Hindlimb muscle (tissue), 1 donor: ENCODE measurements at regions not wholly inside any gene's neighbourhood (a gene's known extent, or its start where the extent isn't known, plus 50 kb on each side); places are given as distances from the start of the nearest gene placed in this dataset.
"Not testable (repeated sequence)": the region's sequence is repeated elsewhere in the genome, so short reads cannot be mapped to it uniquely, and the experiment has no call there.

Experiments
- DNase-seq: peaks from one replicate; pipeline ENCODE4 v3.0.0-alpha.2; 2013

DNA sequence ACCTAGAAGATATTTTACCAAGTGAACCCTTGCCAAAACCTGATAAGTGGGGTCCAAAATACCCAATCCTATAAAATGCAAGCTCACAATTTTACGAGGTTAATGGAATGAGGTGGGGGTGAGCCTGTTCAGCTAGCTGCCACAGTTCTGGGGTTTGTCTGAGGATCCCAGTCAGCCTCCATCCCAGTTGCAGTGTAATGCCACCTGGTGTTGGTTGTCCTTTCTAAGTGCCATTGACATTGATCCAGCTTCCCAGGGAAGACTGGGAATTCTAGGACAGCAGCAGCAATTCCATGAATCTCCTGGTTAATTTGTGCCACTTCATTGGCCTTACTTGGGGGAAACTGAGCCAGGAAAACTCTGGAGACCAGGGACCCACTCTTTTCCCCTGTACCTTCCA is 298.3 kb downstream of the RWDD3 start:
- DNase-seq = no peak

DNA sequence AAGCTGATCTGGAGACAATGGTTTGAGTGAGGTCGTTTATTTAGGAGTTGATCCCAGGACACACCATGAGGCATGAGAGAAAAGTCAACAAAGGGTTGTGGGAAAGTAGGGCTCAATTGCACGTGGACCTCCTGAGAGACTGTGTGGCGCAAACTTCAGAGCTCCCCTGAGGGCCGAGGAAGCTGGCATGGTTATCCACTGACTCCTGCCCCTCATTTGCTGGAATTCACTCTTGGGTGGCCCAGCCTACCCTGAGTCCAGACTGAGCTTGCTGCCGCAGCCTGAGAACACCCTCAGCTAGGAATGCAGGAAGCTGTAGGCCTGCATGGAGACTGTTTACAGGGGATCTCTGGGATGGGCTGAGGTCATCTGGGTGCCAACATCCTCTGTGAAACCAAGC is 301.0 kb downstream of the RWDD3 start:
- no peak for DNase-seq

DNA sequence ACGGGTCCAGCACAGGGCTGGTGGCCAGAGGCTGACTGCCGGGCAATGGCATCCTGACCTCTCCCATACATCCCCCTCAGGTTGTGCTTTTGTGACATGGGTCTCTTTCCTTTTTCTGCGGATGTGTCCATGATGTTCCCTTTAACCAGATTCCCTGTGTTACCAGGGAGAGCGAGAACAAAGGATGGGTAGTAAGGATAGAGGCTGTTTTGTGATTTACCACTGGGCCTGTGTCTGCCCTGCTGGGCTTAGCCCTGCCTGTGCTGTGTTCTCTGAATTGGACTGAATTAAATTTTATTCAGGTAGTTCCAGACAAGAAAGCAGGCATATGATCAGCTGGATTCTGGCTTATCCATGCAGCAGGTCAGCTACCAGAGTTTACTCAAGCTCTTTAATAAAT is 301.6 kb downstream of the RWDD3 start:
- no peak for DNase-seq

DNA sequence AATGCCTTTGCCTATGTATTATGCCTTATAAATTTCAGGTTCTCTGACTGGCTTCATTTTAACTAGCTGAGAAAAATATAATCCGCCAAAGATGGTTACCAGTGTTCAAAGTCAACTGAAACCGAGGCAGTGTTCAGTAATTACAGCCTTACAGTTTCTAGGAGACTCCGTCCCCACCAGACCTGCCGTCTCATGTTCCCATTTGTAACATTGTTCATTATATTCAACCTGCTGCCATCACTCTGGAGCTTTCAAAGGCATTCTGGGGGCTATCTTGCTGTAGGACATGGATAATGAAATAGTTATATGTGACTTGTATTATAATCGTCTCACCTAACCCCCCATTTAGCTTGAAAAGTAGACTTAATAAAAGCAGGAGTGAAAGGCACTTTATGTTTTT is 302.5 kb downstream of the RWDD3 start:
- no peak for DNase-seq

- no peak for DNase-seq
These were observed 303.2 kb downstream of the RWDD3 start for GRCh38 chr1:95537176-95537575.

DNA sequence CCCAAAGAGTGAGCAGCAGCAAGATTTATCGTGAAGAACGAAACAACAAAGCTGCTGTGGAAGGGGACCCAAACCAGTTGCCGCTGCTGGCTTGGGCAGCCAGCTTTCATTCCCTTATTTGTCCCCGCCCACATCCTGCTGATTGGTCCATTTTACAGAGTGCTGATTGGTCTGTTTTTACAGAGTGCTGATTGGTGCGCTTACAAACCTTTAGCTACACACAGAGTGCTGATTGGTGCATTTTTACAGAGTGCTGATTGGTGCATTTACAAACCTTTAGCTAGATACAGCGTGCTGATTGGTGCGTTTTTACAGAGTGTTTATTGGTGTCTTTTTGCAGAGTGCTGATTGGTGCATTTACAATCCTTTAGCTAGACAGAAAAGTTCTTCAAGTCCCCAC is 304.2 kb downstream of the RWDD3 start:
- DNase-seq = not testable (repeated sequence)

- DNase-seq = no peak
These were observed 308.9 kb downstream of the RWDD3 start for GRCh38 chr1:95542936-95543335.

- DNase-seq = no peak
These were observed 313.0 kb downstream of the RWDD3 start for GRCh38 chr1:95547005-95547404.

- DNase-seq = no peak
These were observed 314.2 kb downstream of the RWDD3 start for GRCh38 chr1:95548211-95548610.

- no peak for DNase-seq
These were observed 317.2 kb downstream of the RWDD3 start for GRCh38 chr1:95551201-95551600.

GRCh38 chr1:95553595-95553994 is 319.6 kb downstream of the RWDD3 start:
- no peak for DNase-seq

DNA sequence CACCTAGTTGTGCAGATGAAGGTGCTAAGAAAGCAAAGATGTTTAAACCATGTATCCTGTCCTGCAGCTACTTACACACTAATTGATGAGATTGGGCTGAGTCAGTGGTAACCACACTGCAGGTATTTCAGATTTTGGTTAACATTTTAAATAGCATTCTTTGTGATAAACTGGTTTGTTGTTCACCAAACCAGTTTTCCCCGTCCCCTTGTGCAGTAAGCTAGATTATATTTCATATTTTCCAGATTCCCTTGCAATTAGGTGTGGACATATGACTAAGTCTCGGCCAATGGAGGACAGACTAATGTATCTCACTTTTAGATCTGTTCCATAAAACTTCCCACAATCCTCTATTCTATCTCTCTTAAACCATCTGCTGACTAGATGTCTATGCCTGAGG is 320.4 kb downstream of the RWDD3 start:
- DNase-seq = no peak

DNA sequence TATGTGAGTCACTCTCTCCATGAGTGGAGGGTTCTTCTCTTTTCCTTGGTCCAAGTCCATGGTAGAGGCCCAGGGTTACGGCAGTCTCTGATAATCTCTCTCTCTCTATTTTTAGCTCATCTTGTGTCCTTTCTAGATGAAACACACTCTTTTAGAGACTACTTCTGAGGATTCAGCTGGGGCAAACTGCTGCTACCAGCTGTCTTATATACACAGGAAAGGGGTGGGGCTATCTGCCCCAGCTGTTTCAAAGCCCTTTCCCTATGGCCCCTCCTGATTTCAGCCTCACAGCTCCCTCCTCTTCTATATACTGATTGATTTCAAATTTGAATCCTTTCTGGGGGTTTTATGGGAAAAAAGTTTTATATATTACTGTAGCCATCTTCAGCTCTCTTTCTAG is 324.8 kb downstream of the RWDD3 start:
- no peak for DNase-seq

GRCh38 chr1:95561346-95561745 is 327.3 kb downstream of the RWDD3 start:
- DNase-seq = peak; percentile 11

GRCh38 chr1:95562230-95562629 is 328.2 kb downstream of the RWDD3 start:
- DNase-seq = no peak

GRCh38 chr1:95572002-95572401 is 338.0 kb downstream of the RWDD3 start:
- no peak for DNase-seq

- no peak for DNase-seq
These were observed 339.0 kb downstream of the RWDD3 start for GRCh38 chr1:95572962-95573361.

GRCh38 chr1:95575291-95575690 is 341.3 kb downstream of the RWDD3 start:
- no peak for DNase-seq

DNA sequence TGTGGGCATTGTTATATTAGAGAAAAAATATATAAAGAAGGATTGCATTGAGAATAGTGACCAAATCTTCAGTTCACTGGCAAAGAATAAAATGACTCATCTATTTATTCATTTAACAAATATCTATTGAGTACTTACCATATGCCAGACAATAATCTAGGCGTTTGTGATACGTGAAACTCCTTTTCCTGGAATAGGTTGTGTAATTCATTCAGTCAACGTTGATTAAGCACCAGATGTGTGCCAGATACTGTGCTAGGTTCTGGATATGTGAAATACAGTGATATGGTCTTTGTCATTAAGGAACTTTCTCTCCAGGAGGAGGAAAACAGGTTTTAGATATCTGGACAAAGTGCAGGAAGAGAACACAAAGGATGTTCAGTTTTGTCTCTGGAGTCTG is 344.5 kb downstream of the RWDD3 start:
- no peak for DNase-seq

- no peak for DNase-seq
These were observed 348.2 kb downstream of the RWDD3 start for GRCh38 chr1:95582191-95582590.

- DNase-seq = no peak
These were observed 348.7 kb downstream of the RWDD3 start for GRCh38 chr1:95582746-95583145.

DNA sequence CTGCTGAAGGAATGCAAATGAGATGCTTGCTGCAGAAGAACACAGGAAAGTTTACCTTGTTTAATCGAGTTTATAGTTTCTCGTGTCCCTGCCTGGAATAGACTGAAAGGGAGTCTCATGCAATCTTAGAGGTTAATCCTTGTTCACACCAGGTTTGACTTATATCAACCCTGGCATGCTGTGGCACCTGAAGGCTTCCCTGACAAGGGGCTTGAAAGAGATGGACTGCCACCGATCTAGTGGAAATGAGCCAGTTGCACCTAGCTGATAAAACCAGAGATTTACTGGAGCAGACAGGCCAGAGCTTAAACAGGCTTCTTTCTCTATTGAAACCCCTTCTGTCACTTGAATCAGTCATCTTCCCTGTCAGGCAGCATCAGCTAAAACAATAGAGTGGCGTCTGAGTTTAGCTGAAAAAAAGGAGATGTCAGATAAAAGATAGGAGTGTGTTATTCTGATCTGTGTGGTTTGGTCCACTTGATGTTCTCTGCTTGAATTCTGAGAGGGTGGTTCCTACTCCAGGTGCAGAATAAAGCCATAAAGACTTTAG is 349.7 kb downstream of the RWDD3 start:
- DNase-seq = no peak

DNA sequence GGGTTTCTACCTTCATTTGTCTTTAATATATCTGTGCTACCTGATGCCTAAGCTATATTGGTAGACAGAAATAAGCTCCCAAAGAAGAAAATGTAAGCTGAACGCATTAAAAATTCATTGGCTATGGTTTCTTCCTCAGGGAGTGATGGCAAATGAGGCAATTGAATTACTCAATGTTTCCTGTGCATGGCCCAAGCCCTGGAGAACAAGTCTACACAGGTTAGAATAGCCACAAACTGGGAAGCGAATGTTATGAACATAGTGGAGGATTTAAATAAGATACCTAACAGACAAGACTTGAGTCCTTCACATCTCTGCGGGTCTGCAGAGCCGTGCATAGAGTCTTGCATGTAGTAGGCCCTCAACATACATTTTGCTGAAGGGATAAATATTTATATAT is 350.3 kb downstream of the RWDD3 start:
- DNase-seq = no peak

DNA sequence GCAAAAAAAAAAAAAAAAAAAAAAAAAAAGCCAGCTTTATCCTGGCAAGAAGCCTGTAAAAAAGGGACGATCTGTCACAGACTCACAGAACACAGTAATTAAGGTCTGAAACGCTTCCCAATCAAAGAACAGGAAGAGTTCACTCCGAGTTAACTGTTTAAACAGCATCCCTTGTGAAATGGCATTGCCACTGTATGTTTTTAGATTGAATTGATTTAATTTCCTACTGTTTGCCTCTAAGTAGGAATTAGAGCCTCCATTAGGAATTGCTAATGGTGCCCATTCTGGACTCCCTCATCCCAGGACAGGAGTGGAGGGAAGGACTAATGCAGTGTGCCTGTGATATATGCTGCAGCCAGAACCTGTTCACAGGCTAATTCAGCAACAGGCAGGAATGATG is 370.8 kb downstream of the RWDD3 start:
- no peak for DNase-seq

GRCh38 chr1:95614197-95614596 is 380.2 kb downstream of the RWDD3 start:
- DNase-seq = no peak

DNA sequence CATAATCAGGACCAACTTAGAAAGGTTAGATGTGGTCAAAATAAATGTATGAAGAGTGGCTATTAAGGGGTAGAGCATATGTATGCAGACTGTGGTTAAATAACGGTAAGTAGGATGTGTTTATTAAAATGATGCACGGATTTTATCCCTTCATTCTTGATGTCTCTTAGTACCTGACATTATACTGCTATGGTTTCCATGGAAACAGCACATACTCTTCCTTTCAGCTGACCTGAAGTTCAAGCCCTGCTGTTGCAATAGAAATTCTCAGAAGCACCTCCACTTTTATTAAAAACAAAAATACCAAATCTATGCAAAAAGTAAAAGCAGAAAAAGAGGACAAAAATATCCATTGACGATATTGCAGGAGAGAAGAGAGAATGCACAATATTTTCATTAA is 381.4 kb downstream of the RWDD3 start:
- no peak for DNase-seq
